ENCODE measurements at regions not wholly inside any gene's neighbourhood (a gene's known extent, or its start where the extent isn't known, plus 50 kb on each side); places are given as distances from the start of the nearest gene placed in this dataset.

GRCh38 chr13:84917252-84917878 lies 881.9 kb downstream of the SLITRK6 start:
- no peak for DNase-seq (ENCODE audit: low read depth in 2 of 3, low spot score in 2 of 3)

GRCh38 chr13:84912720-84913119 lies 886.5 kb downstream of the SLITRK6 start:
- no peak for DNase-seq (ENCODE audit: low read depth in 2 of 3, low spot score in 2 of 3)

DNA sequence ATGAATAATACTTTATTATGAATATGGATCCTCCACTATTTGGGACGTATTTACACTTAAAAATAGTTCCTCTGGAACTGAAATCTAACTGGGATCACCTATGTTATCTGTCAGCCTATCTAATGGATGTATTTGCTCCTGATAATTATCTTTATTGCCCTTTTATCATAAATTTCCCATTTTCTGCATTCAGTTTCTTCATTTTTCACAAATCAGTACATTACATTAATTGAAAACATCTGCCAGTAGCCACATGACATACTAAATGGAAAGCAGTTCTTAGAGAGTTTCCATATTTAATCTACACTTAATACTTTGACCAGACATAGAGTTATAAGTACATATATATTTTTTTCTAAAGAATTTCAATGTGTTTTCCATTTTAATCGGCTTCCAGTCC lies 888.8 kb downstream of the SLITRK6 start:
- DNase-seq (ENCODE audit: low read depth in 2 of 3, low spot score in 2 of 3) = no peak

DNA sequence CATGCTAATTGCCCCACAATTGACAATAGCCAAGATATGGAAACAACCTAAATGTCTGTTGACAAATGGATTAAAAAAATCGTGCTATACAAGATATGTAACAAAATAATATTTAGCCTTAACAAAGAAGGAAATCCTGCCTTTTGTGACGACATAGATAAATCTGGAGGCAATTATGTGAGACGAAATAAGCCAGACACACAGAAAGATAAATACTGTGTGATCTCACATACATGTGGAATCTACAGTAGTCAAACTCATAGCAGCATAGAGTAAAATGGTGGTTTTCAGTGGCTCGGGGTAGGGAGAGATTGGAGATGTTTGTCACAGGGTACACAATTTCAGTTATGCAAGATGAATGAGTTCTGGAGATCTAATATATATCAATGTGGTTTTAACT lies 895.8 kb downstream of the SLITRK6 start:
- DNase-seq (ENCODE audit: low read depth in 2 of 3, low spot score in 2 of 3) = no peak

GRCh38 chr13:84902243-84902642 lies 897.0 kb downstream of the SLITRK6 start:
- no peak for DNase-seq (ENCODE audit: low read depth in 2 of 3, low spot score in 2 of 3)

DNA sequence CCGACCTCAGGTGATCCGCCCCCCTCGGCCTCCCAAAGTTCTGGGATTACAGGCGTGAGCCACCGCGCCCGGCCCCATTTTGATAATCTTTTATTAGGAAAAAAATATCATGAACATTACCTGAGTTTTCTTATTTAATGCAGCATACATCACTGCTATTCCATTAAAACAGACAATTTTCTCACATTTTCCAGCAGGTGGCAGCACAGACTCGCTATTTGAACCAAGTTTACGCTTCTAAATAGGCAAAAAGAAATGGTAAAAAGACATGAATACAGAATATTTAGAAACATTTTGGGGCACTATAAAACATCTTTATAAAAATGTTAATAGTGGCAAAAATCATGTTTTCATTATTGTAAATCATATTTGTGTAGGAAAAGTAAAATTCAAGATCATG lies 903.1 kb downstream of the SLITRK6 start:
- no peak for DNase-seq (ENCODE audit: low read depth in 2 of 3, low spot score in 2 of 3)

DNA sequence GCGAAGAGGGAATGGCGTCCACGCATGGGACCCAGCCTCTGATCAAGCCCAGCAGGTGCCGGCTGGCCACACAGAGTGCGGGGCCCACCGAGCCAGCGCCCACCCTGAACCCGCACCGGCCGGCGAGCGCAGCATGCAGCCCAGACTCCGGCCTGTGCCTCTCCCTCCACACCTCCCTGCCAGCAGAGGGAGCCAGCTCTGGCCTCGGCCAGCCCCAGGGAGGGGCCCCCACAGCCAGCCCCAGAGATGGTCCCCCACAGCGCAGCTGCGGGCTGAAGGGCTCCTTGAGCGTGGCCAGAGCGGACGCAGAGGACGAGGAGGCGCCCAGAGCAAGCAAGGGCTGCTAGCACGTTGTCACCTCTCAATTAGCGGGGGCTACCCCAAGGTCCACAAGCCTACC lies 904.5 kb downstream of the SLITRK6 start:
- no peak for DNase-seq (ENCODE audit: low read depth in 2 of 3, low spot score in 2 of 3)

DNA sequence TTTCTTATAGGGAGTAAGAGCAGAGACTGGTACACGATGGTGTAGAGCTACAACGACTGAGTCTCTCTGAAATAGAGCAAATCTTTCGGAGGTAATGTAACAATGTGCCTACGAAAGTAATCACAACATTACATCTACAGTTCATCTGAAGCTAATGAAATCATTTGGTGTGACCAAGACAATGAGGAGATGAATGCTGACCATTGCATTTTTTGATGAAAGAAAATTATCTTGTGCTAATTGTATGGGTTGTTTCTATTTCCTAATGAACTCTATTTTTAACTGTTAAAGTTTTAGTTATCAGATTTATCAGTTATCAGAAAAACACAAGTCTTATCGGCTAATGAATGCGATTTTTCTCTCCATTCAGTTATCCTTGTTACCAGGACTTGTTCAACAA lies 913.4 kb downstream of the SLITRK6 start:
- DNase-seq (ENCODE audit: low read depth in 2 of 3, low spot score in 2 of 3) = no peak

- no peak for DNase-seq (ENCODE audit: low read depth in 2 of 3, low spot score in 2 of 3)
Measured at GRCh38 chr13:84873951-84874350, 925.3 kb downstream of the SLITRK6 start.

GRCh38 chr13:84870190-84870589 lies 929.0 kb downstream of the SLITRK6 start:
- DNase-seq (ENCODE audit: low read depth in 2 of 3, low spot score in 2 of 3) = no peak

- DNase-seq (ENCODE audit: low read depth in 2 of 3, low spot score in 2 of 3) = no peak
Measured at GRCh38 chr13:84867246-84867645, 932.0 kb downstream of the SLITRK6 start.

GRCh38 chr13:84865783-84866221 lies 933.4 kb downstream of the SLITRK6 start:
- DNase-seq (ENCODE audit: low read depth in 2 of 3, low spot score in 2 of 3) = no peak

DNA sequence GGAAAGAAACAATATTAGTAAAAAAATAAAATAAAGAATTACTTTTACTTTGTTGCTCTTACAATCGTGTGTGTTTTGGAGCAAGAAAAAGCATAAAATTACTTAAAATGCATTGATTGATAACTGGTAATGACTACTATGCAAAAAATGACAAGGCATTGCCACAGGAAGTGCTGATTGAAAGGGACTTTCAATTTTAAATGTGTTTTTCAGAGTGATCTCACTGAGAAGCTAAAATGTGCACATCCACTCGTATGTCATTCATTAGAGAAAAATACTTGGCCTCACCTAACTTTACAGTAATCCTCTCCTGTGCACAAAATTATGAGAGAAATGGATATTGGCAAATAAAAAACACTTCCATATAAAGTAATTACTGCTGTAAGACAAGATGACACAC lies 934.9 kb downstream of the SLITRK6 start:
- no peak for DNase-seq (ENCODE audit: low read depth in 2 of 3, low spot score in 2 of 3)

- no peak for DNase-seq (ENCODE audit: low read depth in 2 of 3, low spot score in 2 of 3)
Measured at GRCh38 chr13:84847107-84847506, 952.1 kb downstream of the SLITRK6 start.

GRCh38 chr13:84845907-84846619 lies 953.2 kb downstream of the SLITRK6 start:
- DNase-seq (ENCODE audit: low read depth in 2 of 3, low spot score in 2 of 3) = no peak

DNA sequence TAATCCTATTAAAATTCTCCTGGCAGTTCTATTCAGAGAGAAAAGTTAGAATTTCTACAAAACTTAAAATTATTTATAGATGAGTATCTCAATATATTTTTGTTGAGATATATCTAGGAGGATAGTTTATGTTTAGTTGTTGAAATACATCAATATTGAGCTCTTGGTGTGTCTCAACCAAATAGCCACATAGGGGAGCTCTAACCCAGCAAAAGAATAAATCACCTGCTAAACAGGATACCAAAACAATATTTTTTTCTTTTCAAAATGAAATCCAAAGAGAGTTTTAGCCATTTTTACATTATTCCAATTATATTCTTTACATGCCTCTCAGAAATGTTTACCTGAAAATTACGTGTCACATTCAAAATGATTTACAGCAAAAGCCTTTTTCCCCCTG lies 954.7 kb downstream of the SLITRK6 start:
- no peak for DNase-seq (ENCODE audit: low read depth in 2 of 3, low spot score in 2 of 3)

GRCh38 chr13:84843368-84843767 lies 955.9 kb downstream of the SLITRK6 start:
- DNase-seq (ENCODE audit: low read depth in 2 of 3, low spot score in 2 of 3) = no peak

GRCh38 chr13:84834201-84834600 lies 951.9 kb upstream of the SLITRK1 start:
- DNase-seq (ENCODE audit: low read depth in 2 of 3, low spot score in 2 of 3) = no peak

- DNase-seq (ENCODE audit: low read depth in 2 of 3, low spot score in 2 of 3) = no peak
Measured at GRCh38 chr13:84831666-84832657, 949.7 kb upstream of the SLITRK1 start.

- no peak for DNase-seq (ENCODE audit: low read depth in 2 of 3, low spot score in 2 of 3)
Measured at GRCh38 chr13:84823528-84823927, 941.3 kb upstream of the SLITRK1 start.

GRCh38 chr13:84821261-84821660 lies 939.0 kb upstream of the SLITRK1 start:
- DNase-seq (ENCODE audit: low read depth in 2 of 3, low spot score in 2 of 3) = no peak
